NCI-H446 treated with DMSO at 0.1 percent for 48 hours (cell line): ENCODE measurements at regions not wholly inside any gene's neighbourhood (a gene's known extent, or its start where the extent isn't known, plus 50 kb on each side); places are given as distances from the start of the nearest gene placed in this dataset.

Source experiments
- DNase-seq: peaks from one replicate; lab custom pipeline; 2025; lab: John Stamatoyannopoulos, UW

- no peak for DNase-seq
Observed at GRCh38 chr12:111110556-111110955, 190.2 kb upstream of the MYL2 start.

GRCh38 chr12:111108726-111109125 is 188.3 kb upstream of the MYL2 start:
- DNase-seq = no peak

GRCh38 chr12:111107392-111108178 is 187.2 kb upstream of the MYL2 start:
- DNase-seq = no peak

- no peak for DNase-seq
Observed at GRCh38 chr12:111105294-111105693, 184.9 kb upstream of the MYL2 start.

- no peak for DNase-seq
Observed at GRCh38 chr12:111103583-111103982, 183.2 kb upstream of the MYL2 start.

GRCh38 chr12:111102102-111102739 is 181.8 kb upstream of the MYL2 start:
- no peak for DNase-seq

- DNase-seq = no peak
Observed at GRCh38 chr12:111101003-111101402, 180.6 kb upstream of the MYL2 start.

- DNase-seq = no peak
Observed at GRCh38 chr12:111100554-111100953, 180.2 kb upstream of the MYL2 start.

GRCh38 chr12:111100003-111100402 is 179.6 kb upstream of the MYL2 start:
- no peak for DNase-seq

GRCh38 chr12:111099186-111099585 is 178.8 kb upstream of the MYL2 start:
- no peak for DNase-seq

- DNase-seq = no peak
Observed at GRCh38 chr12:111094157-111095010, 174.0 kb upstream of the MYL2 start.

- DNase-seq = no peak
Observed at GRCh38 chr12:111093428-111094142, 173.2 kb upstream of the MYL2 start.

- no peak for DNase-seq
Observed at GRCh38 chr12:111091051-111091450, 170.7 kb upstream of the MYL2 start.

- DNase-seq = no peak
Observed at GRCh38 chr12:111089616-111090015, 169.2 kb upstream of the MYL2 start.

GRCh38 chr12:111088409-111088808 is 168.0 kb upstream of the MYL2 start:
- DNase-seq = no peak

- no peak for DNase-seq
Observed at GRCh38 chr12:111086947-111087700, 166.7 kb upstream of the MYL2 start.

GRCh38 chr12:111085096-111085495 is 164.7 kb upstream of the MYL2 start:
- DNase-seq = no peak

GRCh38 chr12:111084605-111085004 is 164.2 kb upstream of the MYL2 start:
- no peak for DNase-seq

- DNase-seq = no peak
Observed at GRCh38 chr12:111084158-111084557, 163.8 kb upstream of the MYL2 start.

GRCh38 chr12:111081600-111081999 is 161.2 kb upstream of the MYL2 start:
- no peak for DNase-seq

- no peak for DNase-seq
Observed at GRCh38 chr12:111078731-111079130, 158.4 kb upstream of the MYL2 start.
